ENCODE measurements at regions not wholly inside any gene's neighbourhood (a gene's known extent, or its start where the extent isn't known, plus 50 kb on each side); places are given as distances from the start of the nearest gene placed in this dataset.
"Not testable (repeated sequence)": the region's sequence is repeated elsewhere in the genome, so short reads cannot be mapped to it uniquely, and the experiment has no call there.

DNA sequence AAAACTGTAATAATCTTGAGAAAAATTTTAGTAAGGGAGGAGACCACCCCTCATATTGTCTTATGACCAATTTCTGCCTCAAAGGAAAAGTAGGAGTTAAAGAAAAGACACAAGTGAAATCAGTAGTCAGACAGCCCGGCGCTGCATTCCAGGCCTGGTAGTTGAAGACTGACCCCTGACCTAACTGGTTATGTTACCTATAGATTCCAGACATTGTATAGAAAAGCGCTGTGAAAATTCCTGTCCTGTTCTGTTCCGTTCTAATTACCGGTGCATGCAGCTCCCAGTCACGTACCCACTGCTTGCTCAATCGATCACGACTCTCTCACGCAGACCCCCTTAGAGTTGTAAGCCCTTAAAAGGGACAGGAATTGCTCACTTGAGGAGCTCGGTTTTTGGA is 587.9 kb upstream of the SLC8A1 start:
- H3K4me3 Mint-ChIP-seq, H3K27ac Mint-ChIP-seq, H3K4me1 Mint-ChIP-seq: not testable (repeated sequence)

GRCh38 chr2:41040782-41041520 is 589.1 kb upstream of the SLC8A1 start:
- Mint-ChIP-seq H3K27me3 (ENCODE audit: low read depth in 3 of 3) (peaks cover 0 to 3% (median 0%) of the 10 kb centered on the region in 3 donors), H3K27ac (no peak overlapping the region), H3K36me3 (peaks cover 0 to 3% (median 0%) of the 10 kb centered on the region in 3 donors), H3K9me3 (peaks cover 0 to 46% (median 10%) of the 10 kb centered on the region in 6 donors), H3K4me3 (no peak overlapping the region), H3K4me1 (no peaks in the 10 kb centered on the region)
- no peak for DNase-seq

More for the DNA sequence above, 587.9 kb upstream of the SLC8A1 start:
- H3K36me3 Mint-ChIP-seq; H3K27me3 Mint-ChIP-seq (ENCODE audit: low read depth in 3 of 3); DNase-seq: not testable (repeated sequence)
- H3K9me3 Mint-ChIP-seq = peaks cover 0 to 46% (median 11%) of the 10 kb centered on the region in 6 donors

GRCh38 chr2:41042343-41042742 is 590.5 kb upstream of the SLC8A1 start:
- peaks cover 0 to 46% (median 10%) of the 10 kb centered on the region in 6 donors for H3K9me3 Mint-ChIP-seq
- no peak for DNase-seq
- no peak overlapping the region for H3K4me3 Mint-ChIP-seq
- peaks cover 0 to 3% (median 0%) of the 10 kb centered on the region in 3 donors for H3K27me3 Mint-ChIP-seq (ENCODE audit: low read depth in 3 of 3)
- no peak overlapping the region for H3K27ac Mint-ChIP-seq
- H3K4me1 Mint-ChIP-seq = no peaks in the 10 kb centered on the region
- peaks cover 0 to 3% (median 0%) of the 10 kb centered on the region in 3 donors for H3K36me3 Mint-ChIP-seq

- Mint-ChIP-seq H3K36me3 (peaks cover 0 to 2% (median 0%) of the 10 kb centered on the region in 3 donors), H3K27ac (no peak overlapping the region), H3K27me3 (ENCODE audit: low read depth in 3 of 3) (peaks cover 0 to 2% (median 1%) of the 10 kb centered on the region in 3 donors), H3K4me1 (peaks cover 0 to 6% of the 10 kb centered on the region in 2 donors), H3K9me3 (peaks cover 0 to 13% (median 6%) of the 10 kb centered on the region in 6 donors), H3K4me3 (no peak overlapping the region)
- no peak for DNase-seq
Observed at GRCh38 chr2:41061356-41061755, 609.5 kb upstream of the SLC8A1 start.

GRCh38 chr2:41062336-41062735 is 610.4 kb upstream of the SLC8A1 start:
- Mint-ChIP-seq H3K36me3 (no peaks in the 10 kb centered on the region), H3K27ac (no peak overlapping the region), H3K4me3 (no peak overlapping the region)

DNA sequence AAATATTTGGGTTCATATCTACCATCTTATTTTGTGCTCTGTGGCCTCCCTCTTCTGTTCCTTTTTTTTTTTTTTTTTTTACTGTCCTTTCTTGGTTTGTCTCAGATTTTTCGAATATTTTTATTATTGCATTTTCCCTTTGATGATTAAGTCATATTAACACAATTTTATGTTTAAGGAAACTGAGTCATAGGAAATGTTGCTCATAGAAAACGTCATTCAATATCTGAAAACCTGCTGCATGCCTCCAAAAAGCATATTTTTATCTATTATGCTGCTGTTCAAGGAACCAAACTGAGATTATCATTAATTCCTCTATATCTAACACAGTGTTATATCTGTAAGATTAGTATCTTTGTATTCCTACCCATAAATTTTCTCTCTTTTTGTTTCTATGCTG is 614.3 kb upstream of the SLC8A1 start:
- Mint-ChIP-seq H3K4me3 (no peak overlapping the region), H3K27ac (no peak overlapping the region), H3K36me3 (no peaks in the 10 kb centered on the region), H3K9me3 (peaks cover 0 to 3% (median 0%) of the 10 kb centered on the region in 6 donors), H3K27me3 (ENCODE audit: low read depth in 3 of 3) (peaks cover 0 to 2% (median 0%) of the 10 kb centered on the region in 3 donors), H3K4me1 (peaks cover 0 to 6% of the 10 kb centered on the region in 2 donors)
- no peak for DNase-seq

More at GRCh38 chr2:41062336-41062735, 610.4 kb upstream of the SLC8A1 start:
- Mint-ChIP-seq H3K4me1 (peaks cover 0 to 6% of the 10 kb centered on the region in 2 donors), H3K9me3 (peaks cover 0 to 12% (median 2%) of the 10 kb centered on the region in 6 donors), H3K27me3 (ENCODE audit: low read depth in 3 of 3) (peaks cover 0 to 2% (median 1%) of the 10 kb centered on the region in 3 donors)
- no peak for DNase-seq

GRCh38 chr2:41068740-41069139 is 616.9 kb upstream of the SLC8A1 start:
- Mint-ChIP-seq H3K4me3 (no peak overlapping the region), H3K36me3 (no peaks in the 10 kb centered on the region), H3K9me3 (peaks cover 0 to 4% (median under 1%) of the 10 kb centered on the region in 6 donors), H3K4me1 (no peaks in the 10 kb centered on the region), H3K27me3 (ENCODE audit: low read depth in 3 of 3) (peaks cover 0 to 2% (median 0%) of the 10 kb centered on the region in 3 donors), H3K27ac (no peak overlapping the region)
- no peak for DNase-seq

GRCh38 chr2:41078341-41078740 is 626.5 kb upstream of the SLC8A1 start:
- no peak overlapping the region for H3K4me3 Mint-ChIP-seq

DNA sequence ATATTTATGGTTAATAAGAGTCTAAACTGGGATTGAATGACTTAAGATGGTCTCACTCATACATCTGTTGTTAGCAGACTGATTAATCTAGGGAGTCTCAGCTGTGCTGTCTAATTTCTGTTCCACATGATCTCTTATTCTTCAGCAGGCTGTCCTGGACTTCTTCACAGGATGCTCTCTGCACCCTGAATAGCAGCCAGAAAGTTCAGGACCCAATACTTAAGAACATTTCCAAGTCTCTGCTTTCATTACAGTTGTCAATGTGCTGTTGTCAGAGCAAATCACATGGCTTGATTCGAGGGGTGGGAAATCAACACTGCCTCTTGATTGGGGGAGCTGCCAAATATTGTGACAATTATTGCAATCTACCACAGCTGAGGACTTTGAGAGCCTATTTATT is 627.1 kb upstream of the SLC8A1 start:
- no peaks in the 10 kb centered on the region for H3K4me1 Mint-ChIP-seq
- H3K27ac Mint-ChIP-seq = no peak overlapping the region
- no peak for DNase-seq
- peaks cover 1 to 16% (median 9%) of the 10 kb centered on the region in 6 donors for H3K9me3 Mint-ChIP-seq
- H3K4me3 Mint-ChIP-seq = no peak overlapping the region
- H3K27me3 Mint-ChIP-seq (ENCODE audit: low read depth in 3 of 3) = no peaks in the 10 kb centered on the region
- H3K36me3 Mint-ChIP-seq = no peaks in the 10 kb centered on the region

More at GRCh38 chr2:41078341-41078740, 626.5 kb upstream of the SLC8A1 start:
- H3K9me3 Mint-ChIP-seq = peaks cover 0 to 16% (median 11%) of the 10 kb centered on the region in 6 donors
- no peak for DNase-seq
- H3K27ac Mint-ChIP-seq = no peak overlapping the region
- no peaks in the 10 kb centered on the region for H3K36me3 Mint-ChIP-seq
- H3K27me3 Mint-ChIP-seq (ENCODE audit: low read depth in 3 of 3) = no peaks in the 10 kb centered on the region
- H3K4me1 Mint-ChIP-seq = no peaks in the 10 kb centered on the region

- DNase-seq = no peak
- Mint-ChIP-seq H3K9me3 (peaks cover 1 to 14% (median 5%) of the 10 kb centered on the region in 6 donors), H3K36me3 (no peaks in the 10 kb centered on the region), H3K4me3 (no peak overlapping the region), H3K27me3 (ENCODE audit: low read depth in 3 of 3) (peaks cover 0 to 3% (median 0%) of the 10 kb centered on the region in 3 donors), H3K4me1 (no peaks in the 10 kb centered on the region), H3K27ac (no peak overlapping the region)
Observed at GRCh38 chr2:41084321-41084720, 632.4 kb upstream of the SLC8A1 start.

DNA sequence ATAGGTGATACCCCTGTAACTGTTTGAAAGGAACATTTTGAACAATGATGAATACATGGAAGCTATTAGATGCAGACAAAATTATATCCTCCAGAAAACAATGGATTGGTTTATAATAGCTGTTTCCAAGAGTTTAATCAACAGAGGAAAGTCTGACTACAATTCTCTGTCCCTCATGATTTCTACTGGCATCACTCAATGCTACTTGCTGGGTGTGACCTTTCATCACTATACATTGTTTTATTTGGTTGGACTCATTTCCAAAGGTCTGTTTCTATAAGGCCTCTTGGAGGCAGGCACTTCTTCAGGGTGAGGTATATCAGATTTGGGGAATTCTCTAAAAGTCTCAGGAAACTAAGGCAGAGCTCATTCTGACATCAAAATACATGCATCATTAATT is 636.1 kb upstream of the SLC8A1 start:
- Mint-ChIP-seq H3K27me3 (ENCODE audit: low read depth in 3 of 3) (peaks cover 0 to 3% (median 0%) of the 10 kb centered on the region in 3 donors), H3K4me1 (no peaks in the 10 kb centered on the region), H3K9me3 (peaks cover under 1 to 13% (median 4%) of the 10 kb centered on the region in 6 donors), H3K4me3 (no peak overlapping the region), H3K27ac (no peak overlapping the region), H3K36me3 (no peaks in the 10 kb centered on the region)
- no peak for DNase-seq

DNA sequence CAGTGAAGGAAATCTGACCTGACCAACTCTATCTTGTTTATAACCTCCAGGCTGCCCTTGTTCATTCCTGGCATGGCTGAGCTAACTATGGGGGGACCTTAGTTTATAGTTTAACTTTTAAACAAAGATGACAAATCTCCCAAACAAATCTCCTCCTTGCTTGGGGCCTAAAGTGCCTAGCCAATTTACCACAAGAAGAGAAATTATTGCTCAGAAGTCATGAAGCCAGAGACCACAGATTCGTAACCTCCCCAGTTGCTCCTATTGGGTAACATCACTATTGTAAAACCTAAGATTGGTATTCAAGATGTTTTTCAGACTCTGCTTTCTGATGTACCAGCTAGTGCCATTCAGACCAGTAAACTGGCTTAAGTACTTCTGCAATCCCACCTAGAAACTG is 649.4 kb upstream of the SLC8A1 start:
- DNase-seq = no peak
- Mint-ChIP-seq H3K4me1 (no peaks in the 10 kb centered on the region), H3K4me3 (no peak overlapping the region), H3K27ac (no peak overlapping the region), H3K9me3 (peaks cover 0 to 11% (median 7%) of the 10 kb centered on the region in 6 donors), H3K27me3 (ENCODE audit: low read depth in 3 of 3) (peaks cover 0 to 3% (median 0%) of the 10 kb centered on the region in 3 donors), H3K36me3 (no peaks in the 10 kb centered on the region)

GRCh38 chr2:41109744-41110143 is 657.9 kb upstream of the SLC8A1 start:
- Mint-ChIP-seq H3K9me3 (peaks cover 0 to 12% (median 5%) of the 10 kb centered on the region in 6 donors), H3K4me3 (no peak overlapping the region), H3K27ac (no peak overlapping the region), H3K36me3 (no peaks in the 10 kb centered on the region), H3K4me1 (no peaks in the 10 kb centered on the region), H3K27me3 (ENCODE audit: low read depth in 3 of 3) (peaks cover 0 to 2% (median 0%) of the 10 kb centered on the region in 3 donors)
- DNase-seq = no peak

- no peak for DNase-seq
- Mint-ChIP-seq H3K36me3 (no peaks in the 10 kb centered on the region), H3K27me3 (ENCODE audit: low read depth in 3 of 3) (peaks cover 0 to 2% (median 0%) of the 10 kb centered on the region in 3 donors), H3K4me1 (no peaks in the 10 kb centered on the region), H3K27ac (no peak overlapping the region), H3K9me3 (peaks cover 0 to 14% (median 5%) of the 10 kb centered on the region in 6 donors), H3K4me3 (no peak overlapping the region)
Observed at GRCh38 chr2:41111836-41112627, 660.1 kb upstream of the SLC8A1 start.

All from immature natural killer cell (primary cell).